ENCODE measurements at regions not wholly inside any gene's neighbourhood (a gene's known extent, or its start where the extent isn't known, plus 50 kb on each side); places are given as distances from the start of the nearest gene placed in this dataset.

DNA sequence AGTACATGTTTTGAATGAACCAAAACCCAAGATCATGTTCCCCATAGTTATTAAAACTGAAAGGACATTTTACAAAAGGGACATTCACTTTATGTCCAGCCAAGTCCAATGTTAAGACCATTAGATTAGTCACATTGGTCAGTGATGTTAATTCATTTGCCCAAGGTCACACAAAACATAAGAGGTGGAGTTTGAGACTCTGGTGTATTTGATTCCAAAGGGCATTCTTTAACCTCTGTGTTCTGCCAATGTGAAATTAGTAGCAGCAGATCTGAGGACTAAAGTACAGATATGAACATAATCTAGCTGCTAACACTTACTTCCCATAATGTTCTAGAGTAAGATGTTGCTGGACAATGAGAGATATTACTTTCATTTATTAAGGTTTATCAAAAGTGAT, 425.6 kb downstream of the TUSC7 start (continued):
- TF ChIP-seq, protein P1, sequence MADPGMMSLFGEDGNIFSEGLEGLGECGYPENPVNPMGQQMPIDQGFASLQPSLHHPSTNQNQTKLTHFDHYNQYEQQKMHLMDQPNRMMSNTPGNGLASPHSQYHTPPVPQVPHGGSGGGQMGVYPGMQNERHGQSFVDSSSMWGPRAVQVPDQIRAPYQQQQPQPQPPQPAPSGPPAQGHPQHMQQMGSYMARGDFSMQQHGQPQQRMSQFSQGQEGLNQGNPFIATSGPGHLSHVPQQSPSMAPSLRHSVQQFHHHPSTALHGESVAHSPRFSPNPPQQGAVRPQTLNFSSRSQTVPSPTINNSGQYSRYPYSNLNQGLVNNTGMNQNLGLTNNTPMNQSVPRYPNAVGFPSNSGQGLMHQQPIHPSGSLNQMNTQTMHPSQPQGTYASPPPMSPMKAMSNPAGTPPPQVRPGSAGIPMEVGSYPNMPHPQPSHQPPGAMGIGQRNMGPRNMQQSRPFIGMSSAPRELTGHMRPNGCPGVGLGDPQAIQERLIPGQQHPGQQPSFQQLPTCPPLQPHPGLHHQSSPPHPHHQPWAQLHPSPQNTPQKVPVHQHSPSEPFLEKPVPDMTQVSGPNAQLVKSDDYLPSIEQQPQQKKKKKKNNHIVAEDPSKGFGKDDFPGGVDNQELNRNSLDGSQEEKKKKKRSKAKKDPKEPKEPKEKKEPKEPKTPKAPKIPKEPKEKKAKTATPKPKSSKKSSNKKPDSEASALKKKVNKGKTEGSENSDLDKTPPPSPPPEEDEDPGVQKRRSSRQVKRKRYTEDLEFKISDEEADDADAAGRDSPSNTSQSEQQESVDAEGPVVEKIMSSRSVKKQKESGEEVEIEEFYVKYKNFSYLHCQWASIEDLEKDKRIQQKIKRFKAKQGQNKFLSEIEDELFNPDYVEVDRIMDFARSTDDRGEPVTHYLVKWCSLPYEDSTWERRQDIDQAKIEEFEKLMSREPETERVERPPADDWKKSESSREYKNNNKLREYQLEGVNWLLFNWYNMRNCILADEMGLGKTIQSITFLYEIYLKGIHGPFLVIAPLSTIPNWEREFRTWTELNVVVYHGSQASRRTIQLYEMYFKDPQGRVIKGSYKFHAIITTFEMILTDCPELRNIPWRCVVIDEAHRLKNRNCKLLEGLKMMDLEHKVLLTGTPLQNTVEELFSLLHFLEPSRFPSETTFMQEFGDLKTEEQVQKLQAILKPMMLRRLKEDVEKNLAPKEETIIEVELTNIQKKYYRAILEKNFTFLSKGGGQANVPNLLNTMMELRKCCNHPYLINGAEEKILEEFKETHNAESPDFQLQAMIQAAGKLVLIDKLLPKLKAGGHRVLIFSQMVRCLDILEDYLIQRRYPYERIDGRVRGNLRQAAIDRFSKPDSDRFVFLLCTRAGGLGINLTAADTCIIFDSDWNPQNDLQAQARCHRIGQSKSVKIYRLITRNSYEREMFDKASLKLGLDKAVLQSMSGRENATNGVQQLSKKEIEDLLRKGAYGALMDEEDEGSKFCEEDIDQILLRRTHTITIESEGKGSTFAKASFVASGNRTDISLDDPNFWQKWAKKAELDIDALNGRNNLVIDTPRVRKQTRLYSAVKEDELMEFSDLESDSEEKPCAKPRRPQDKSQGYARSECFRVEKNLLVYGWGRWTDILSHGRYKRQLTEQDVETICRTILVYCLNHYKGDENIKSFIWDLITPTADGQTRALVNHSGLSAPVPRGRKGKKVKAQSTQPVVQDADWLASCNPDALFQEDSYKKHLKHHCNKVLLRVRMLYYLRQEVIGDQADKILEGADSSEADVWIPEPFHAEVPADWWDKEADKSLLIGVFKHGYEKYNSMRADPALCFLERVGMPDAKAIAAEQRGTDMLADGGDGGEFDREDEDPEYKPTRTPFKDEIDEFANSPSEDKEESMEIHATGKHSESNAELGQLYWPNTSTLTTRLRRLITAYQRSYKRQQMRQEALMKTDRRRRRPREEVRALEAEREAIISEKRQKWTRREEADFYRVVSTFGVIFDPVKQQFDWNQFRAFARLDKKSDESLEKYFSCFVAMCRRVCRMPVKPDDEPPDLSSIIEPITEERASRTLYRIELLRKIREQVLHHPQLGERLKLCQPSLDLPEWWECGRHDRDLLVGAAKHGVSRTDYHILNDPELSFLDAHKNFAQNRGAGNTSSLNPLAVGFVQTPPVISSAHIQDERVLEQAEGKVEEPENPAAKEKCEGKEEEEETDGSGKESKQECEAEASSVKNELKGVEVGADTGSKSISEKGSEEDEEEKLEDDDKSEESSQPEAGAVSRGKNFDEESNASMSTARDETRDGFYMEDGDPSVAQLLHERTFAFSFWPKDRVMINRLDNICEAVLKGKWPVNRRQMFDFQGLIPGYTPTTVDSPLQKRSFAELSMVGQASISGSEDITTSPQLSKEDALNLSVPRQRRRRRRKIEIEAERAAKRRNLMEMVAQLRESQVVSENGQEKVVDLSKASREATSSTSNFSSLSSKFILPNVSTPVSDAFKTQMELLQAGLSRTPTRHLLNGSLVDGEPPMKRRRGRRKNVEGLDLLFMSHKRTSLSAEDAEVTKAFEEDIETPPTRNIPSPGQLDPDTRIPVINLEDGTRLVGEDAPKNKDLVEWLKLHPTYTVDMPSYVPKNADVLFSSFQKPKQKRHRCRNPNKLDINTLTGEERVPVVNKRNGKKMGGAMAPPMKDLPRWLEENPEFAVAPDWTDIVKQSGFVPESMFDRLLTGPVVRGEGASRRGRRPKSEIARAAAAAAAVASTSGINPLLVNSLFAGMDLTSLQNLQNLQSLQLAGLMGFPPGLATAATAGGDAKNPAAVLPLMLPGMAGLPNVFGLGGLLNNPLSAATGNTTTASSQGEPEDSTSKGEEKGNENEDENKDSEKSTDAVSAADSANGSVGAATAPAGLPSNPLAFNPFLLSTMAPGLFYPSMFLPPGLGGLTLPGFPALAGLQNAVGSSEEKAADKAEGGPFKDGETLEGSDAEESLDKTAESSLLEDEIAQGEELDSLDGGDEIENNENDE (IDR thresholded peaks at IDR 0.05; ENCODE audit: insufficient replicate concordance, low read length), result no peak
- TF ChIP-seq TAF7 (optimal IDR thresholded peaks at IDR 0.05; ENCODE audit: borderline replicate concordance, low read depth, low read length), result no peak
